Keratinocyte (primary cell): ENCODE measurements at regions not wholly inside any gene's neighbourhood (a gene's known extent, or its start where the extent isn't known, plus 50 kb on each side); places are given as distances from the start of the nearest gene placed in this dataset.

Experiments used
- DNase-seq: peaks from one replicate; pipeline ENCODE4 v3.0.0-alpha.2; 2011; ENCODE audit warnings: low read depth, missing footprints, low spot score
- FAIRE-seq: peaks from 2 replicates; lab custom pipeline; 2011; peaks lifted over from hg19 to GRCh38; lab: Jason Lieb, UNC
- H2AFZ ChIP-seq: 2 replicates; pipeline ENCODE4 v1.6.0; 2012; ENCODE audit warnings: low read length, control low read depth, inconsistent platforms; ENCODE audit not compliant: control insufficient read depth
- H3K27ac ChIP-seq: 2 replicates; pipeline ENCODE4 v1.5.1; 2011; ENCODE audit warnings: low read length; ENCODE audit not compliant: control insufficient read depth, insufficient read depth
- H3K27me3 ChIP-seq: 3 replicates; pipeline ENCODE4 v1.6.0; 2011; ENCODE audit warnings: low read length; ENCODE audit not compliant: control insufficient read depth, insufficient read depth; ENCODE audit errors: extremely low read depth
- H3K36me3 ChIP-seq, 2 experiments: 2 replicates in 1 of 2; 3 replicates in 1 of 2; pipeline ENCODE4 v1.5.1; 2011; ENCODE audit warnings: low read length in 2 of 2, mild to moderate bottlenecking in 1 of 2; ENCODE audit not compliant: control insufficient read depth in 2 of 2, insufficient read depth in 2 of 2; ENCODE audit errors: extremely low read depth in 1 of 2
- H3K4me1 ChIP-seq: 3 replicates; pipeline ENCODE4 v1.5.1; 2011; ENCODE audit warnings: low read length; ENCODE audit not compliant: control insufficient read depth, insufficient read depth; ENCODE audit errors: extremely low read depth
- H3K4me2 ChIP-seq: 3 replicates; pipeline ENCODE4 v1.6.0; 2011; ENCODE audit warnings: low read depth, low read length; ENCODE audit not compliant: control insufficient read depth, insufficient read depth; ENCODE audit errors: extremely low read depth
- H3K4me3 ChIP-seq, 3 experiments: fragments of 200-600 bp in 1 of 3; sonication (generic) in 1 of 3; 2 replicates in 2 of 3; 3 replicates in 1 of 3; pipeline ENCODE4 v1.5.1; 2011 to 2016; ENCODE audit warnings: low read length in 3 of 3, mild to moderate bottlenecking in 3 of 3, control low read depth in 2 of 3, inconsistent platforms in 1 of 3, low read depth in 1 of 3, mixed read lengths in 1 of 3, mixed run types in 1 of 3, moderate library complexity in 1 of 3; ENCODE audit not compliant: control insufficient read depth in 2 of 3, insufficient read depth in 2 of 3; ENCODE audit errors: extremely low read depth in 1 of 3
- H3K79me2 ChIP-seq: 2 replicates; pipeline ENCODE4 v1.6.0; 2012; ENCODE audit warnings: low read length; ENCODE audit not compliant: control insufficient read depth, insufficient read depth
- H3K9ac ChIP-seq: 3 replicates; pipeline ENCODE4 v1.6.0; 2011; ENCODE audit warnings: low read length; ENCODE audit not compliant: control insufficient read depth, insufficient read depth; ENCODE audit errors: extremely low read depth
- H3K9me1 ChIP-seq: 3 replicates; pipeline ENCODE4 v1.6.0; 2011; ENCODE audit warnings: low read length; ENCODE audit not compliant: control insufficient read depth, insufficient read depth; ENCODE audit errors: extremely low read depth
- H3K9me3 ChIP-seq: 2 replicates; pipeline ENCODE4 v1.5.1; 2012; ENCODE audit warnings: low read depth, low read length; ENCODE audit not compliant: control insufficient read depth
- H4K20me1 ChIP-seq: 3 replicates; pipeline ENCODE4 v1.6.0; 2011; ENCODE audit warnings: low read length; ENCODE audit not compliant: control insufficient read depth, insufficient read depth; ENCODE audit errors: extremely low read depth
- CTCF ChIP-seq, 3 experiments: IDR thresholded peaks in 1 of 3; conservative IDR thresholded peaks in 1 of 3; optimal IDR thresholded peaks in 1 of 3; 2 replicates in 2 of 3; 3 replicates in 1 of 3; pipeline versions ENCODE3 to v1.5.1; 2011; ENCODE audit warnings: low read length in 3 of 3, mild to moderate bottlenecking in 3 of 3, moderate library complexity in 2 of 3, control low read depth in 1 of 3, inconsistent platforms in 1 of 3; ENCODE audit not compliant: insufficient read depth in 2 of 3; ENCODE audit errors: extremely low read depth in 1 of 3
- EZH2 ChIP-seq: IDR thresholded peaks from one replicate; pipeline ENCODE4 v1.6.1; 2012; ENCODE audit warnings: inconsistent platforms, mild to moderate bottlenecking, low read length, moderate library complexity
- dilution Hi-C: fragments of 300-500 bp; cut with MboI; formaldehyde crosslinking; loops from one replicate; pipeline ENCODE4 v1.7.0; 2020; ENCODE audit warnings: low sequenced_read_pairs; ENCODE audit not compliant: extremely low pct_ligation_motif_present

- no peak overlapping the region for H3K4me3 ChIP-seq
- no peaks in the 10 kb centered on the region for H3K79me2 ChIP-seq
- no peaks in the 10 kb centered on the region for H3K4me1 ChIP-seq
- peaks cover 1% of the 10 kb centered on the region for H3K9me3 ChIP-seq
- no peaks in the 10 kb centered on the region for H3K36me3 ChIP-seq
- no peak overlapping the region for H3K27ac ChIP-seq
- H3K27me3 ChIP-seq = no peaks in the 10 kb centered on the region
- no peaks in the 10 kb centered on the region for H4K20me1 ChIP-seq
- FAIRE-seq (no peak), DNase-seq (no peak)
- H3K4me2 ChIP-seq = no peak overlapping the region
- no peaks in the 10 kb centered on the region for H3K9me1 ChIP-seq
- H3K9ac ChIP-seq = no peak overlapping the region
- H2AFZ ChIP-seq = no peak overlapping the region
- dilution Hi-C loops = no loop called here
- TF ChIP-seq CTCF (optimal IDR thresholded peaks at IDR 0.05 in 1 of 3, IDR thresholded peaks at IDR 0.05 in 1 of 3, conservative IDR thresholded peaks at IDR 0.05 in 1 of 3; ENCODE audit: extremely low read depth in 1 of 3, insufficient read depth in 2 of 3, low read length in 3 of 3) (no peak), EZH2 (no peak)
These were observed 117.2 kb upstream of the HMGA2 start for GRCh38 chr12:65707051-65707450.

GRCh38 chr12:65712260-65713004 lies 111.9 kb upstream of the HMGA2 start:
- H3K27ac ChIP-seq = no peak overlapping the region
- DNase-seq = no peak
- peaks cover 1% of the 10 kb centered on the region for H3K9me3 ChIP-seq
- H3K4me2 ChIP-seq = no peak overlapping the region
- FAIRE-seq = peak; percentile 5
- no peak overlapping the region for H3K9ac ChIP-seq
- H3K4me3 ChIP-seq = no peak overlapping the region
- no peaks in the 10 kb centered on the region for H3K9me1 ChIP-seq
- H3K27me3 ChIP-seq = no peaks in the 10 kb centered on the region
- no peaks in the 10 kb centered on the region for H3K4me1 ChIP-seq
- H3K79me2 ChIP-seq = no peaks in the 10 kb centered on the region
- H2AFZ ChIP-seq = no peak overlapping the region
- no peak for TF ChIP-seq CTCF (optimal IDR thresholded peaks at IDR 0.05 in 1 of 3, IDR thresholded peaks at IDR 0.05 in 1 of 3, conservative IDR thresholded peaks at IDR 0.05 in 1 of 3; ENCODE audit: extremely low read depth in 1 of 3, insufficient read depth in 2 of 3, low read length in 3 of 3)
- TF ChIP-seq EZH2 = no peak
- no peaks in the 10 kb centered on the region for H4K20me1 ChIP-seq
- no peaks in the 10 kb centered on the region for H3K36me3 ChIP-seq
- dilution Hi-C loops = no loop called here
